GM23248 (cell line): ENCODE measurements at regions not wholly inside any gene's neighbourhood (a gene's known extent, or its start where the extent isn't known, plus 50 kb on each side); places are given as distances from the start of the nearest gene placed in this dataset.

Experiments
- DNase-seq: peaks from one replicate; pipeline ENCODE4 v3.0.0-alpha.2; 2015
- H2AFZ ChIP-seq: fragments of 200-600 bp; sonication (generic); 2 replicates; pipeline ENCODE4 v1.6.1; 2016; ENCODE audit warnings: antibody characterized with exemption
- H3F3A ChIP-seq: fragments of 200-600 bp; sonication (generic); 2 replicates; pipeline ENCODE4 v1.6.1; 2016; ENCODE audit warnings: mild to moderate bottlenecking, antibody characterized with exemption, mixed run types; ENCODE audit not compliant: insufficient read depth
- H3K27ac ChIP-seq: fragments of 200-600 bp; sonication (generic); 2 replicates; pipeline ENCODE4 v1.5.1; 2016; ENCODE audit warnings: mild to moderate bottlenecking
- H3K27me3 ChIP-seq: fragments of 200-600 bp; sonication (generic); replicated peaks from 2 replicates; pipeline ENCODE4 v1.6.1; 2016; ENCODE audit warnings: mild to moderate bottlenecking; ENCODE audit not compliant: insufficient read depth
- H3K36me3 ChIP-seq: fragments of 200-600 bp; sonication (generic); 2 replicates; pipeline ENCODE4 v1.6.1; 2016; ENCODE audit warnings: low read depth, mild to moderate bottlenecking
- H3K4me1 ChIP-seq: fragments of 200-600 bp; sonication (generic); 2 replicates; pipeline ENCODE4 v1.6.1; 2016; ENCODE audit warnings: mild to moderate bottlenecking; ENCODE audit not compliant: insufficient read depth
- H3K4me2 ChIP-seq: fragments of 200-600 bp; sonication (generic); one replicate; pipeline ENCODE4 v1.6.1; 2016; ENCODE audit warnings: mild to moderate bottlenecking; ENCODE audit not compliant: unreplicated experiment
- H3K4me3 ChIP-seq: fragments of 200-600 bp; sonication (generic); 2 replicates; pipeline ENCODE4 v1.5.1; 2016; ENCODE audit warnings: mild to moderate bottlenecking
- H3K79me2 ChIP-seq: fragments of 200-600 bp; sonication (generic); 2 replicates; pipeline ENCODE4 v1.6.1; 2016; ENCODE audit warnings: mild to moderate bottlenecking; ENCODE audit not compliant: insufficient read depth
- H3K9ac ChIP-seq: fragments of 200-600 bp; sonication (generic); 2 replicates; pipeline ENCODE4 v1.6.1; 2016; ENCODE audit warnings: mild to moderate bottlenecking
- H3K9me2 ChIP-seq: fragments of 200-600 bp; sonication (generic); 2 replicates; pipeline ENCODE4 v1.6.1; 2016; ENCODE audit warnings: mixed run types, mild to moderate bottlenecking, moderate library complexity; ENCODE audit not compliant: insufficient read depth
- H3K9me3 ChIP-seq: fragments of 200-600 bp; sonication (generic); one replicate; pipeline ENCODE4 v1.6.1; 2017; ENCODE audit warnings: low read depth
- H4K20me1 ChIP-seq: fragments of 200-600 bp; sonication (generic); 2 replicates; pipeline ENCODE4 v1.6.0; 2016; ENCODE audit not compliant: insufficient read depth
- EZH2 ChIP-seq: fragments of 200-600 bp; sonication (generic); IDR thresholded peaks from 2 replicates; pipeline ENCODE4 v1.6.1; 2018; ENCODE audit warnings: antibody characterized with exemption, mild to moderate bottlenecking; ENCODE audit not compliant: insufficient read depth, poor library complexity, severe bottlenecking
- EZH2phosphoT487 ChIP-seq: fragments of 200-600 bp; sonication (generic); IDR thresholded peaks from 2 replicates; pipeline ENCODE4 v1.6.1; 2018; ENCODE audit warnings: antibody characterized with exemption, moderate library complexity, mild to moderate bottlenecking, low read depth; ENCODE audit not compliant: insufficient read depth
- WGBS, 2 experiments: methylation state at CpG; one replicate each; pipeline ENCODE4 v1.1.6; 2015 to 2017; ENCODE audit warnings: low lambda C conversion rate in 2 of 2, low coverage in 1 of 2; ENCODE audit errors: missing lambda C conversion rate in 2 of 2; 5-methylcytosine and 5-hydroxymethylcytosine counted together
- in situ Hi-C: fragments of 300-500 bp; cut with MboI; formaldehyde crosslinking; loops from 2 replicates; pipeline ENCODE4 v1.15.0; 2020

DNA sequence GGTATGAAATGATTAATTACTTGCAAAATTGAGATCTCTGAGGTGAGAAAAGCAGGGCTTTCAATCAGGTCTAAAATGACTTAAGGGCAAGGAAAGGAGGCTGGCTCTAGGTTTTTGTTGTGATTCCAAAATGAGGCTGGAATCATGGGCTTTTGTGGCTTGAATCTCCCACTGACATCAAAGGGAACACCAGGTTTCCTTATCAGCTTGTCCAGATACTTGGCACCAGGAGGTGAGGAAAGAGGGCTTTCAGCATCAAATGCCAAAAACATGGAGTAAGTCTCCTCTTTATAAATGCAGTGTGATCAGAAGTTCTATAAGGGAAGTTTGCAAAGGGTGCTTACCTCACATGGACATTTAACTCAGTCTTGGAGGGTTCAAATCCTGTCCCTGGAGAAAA, 402.3 kb downstream of the NDFIP2 start:
- TF ChIP-seq EZH2phosphoT487 (no peak), EZH2 (no peak)
- H3K27me3 ChIP-seq, result no peaks in the 10 kb centered on the region
- no peak for DNase-seq
- H3K9me2 ChIP-seq, result no peaks in the 10 kb centered on the region
- no peak overlapping the region for H3K27ac ChIP-seq
- no peak overlapping the region for H3K9ac ChIP-seq
- no peaks in the 10 kb centered on the region for H3K36me3 ChIP-seq
- no peaks in the 10 kb centered on the region for H3K79me2 ChIP-seq
- H3K4me1 ChIP-seq, result no peaks in the 10 kb centered on the region
- H3K4me3 ChIP-seq, result no peak overlapping the region
- no peaks in the 10 kb centered on the region for H3F3A ChIP-seq
- no peaks in the 10 kb centered on the region for H4K20me1 ChIP-seq
- in situ Hi-C loops, result no loop called here
- no peak overlapping the region for H2AFZ ChIP-seq
- H3K4me2 ChIP-seq, result no peak overlapping the region
- H3K9me3 ChIP-seq, result no peaks in the 10 kb centered on the region

DNA sequence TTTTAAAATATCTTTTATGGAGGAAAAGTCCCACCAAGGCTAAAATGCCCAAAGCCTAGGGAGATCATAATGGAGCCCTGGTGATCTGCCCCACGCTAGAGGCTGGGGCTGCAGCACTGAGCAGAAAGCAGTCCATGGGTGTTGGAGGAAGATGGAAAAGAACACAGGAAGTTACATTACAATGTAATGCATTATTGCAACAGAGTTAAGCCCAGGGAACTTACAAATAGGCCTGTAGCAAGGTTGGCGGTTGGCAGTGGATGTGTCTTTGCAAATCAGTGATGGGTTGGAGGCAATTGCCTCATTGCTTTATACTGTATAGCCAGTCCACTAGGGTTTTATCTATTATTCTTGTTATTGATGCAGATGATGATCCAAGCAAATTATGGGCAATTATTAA, 399.9 kb downstream of the NDFIP2 start:
- Histone ChIP-seq H3F3A (no peaks in the 10 kb centered on the region), H3K9ac (no peak overlapping the region), H3K27ac (no peak overlapping the region), H3K4me3 (no peak overlapping the region), H3K4me2 (no peak overlapping the region), H3K27me3 (no peaks in the 10 kb centered on the region), H3K4me1 (no peaks in the 10 kb centered on the region), H3K9me3 (no peaks in the 10 kb centered on the region), H3K79me2 (no peaks in the 10 kb centered on the region), H2AFZ (no peak overlapping the region), H3K36me3 (no peaks in the 10 kb centered on the region), H4K20me1 (no peaks in the 10 kb centered on the region), H3K9me2 (no peaks in the 10 kb centered on the region)
- TF ChIP-seq EZH2, result no peak
- no peak for TF ChIP-seq EZH2phosphoT487
- in situ Hi-C loops, result no loop called here
- no peak for DNase-seq
- 91% methylated on average over 2 of the region's 2 CpGs for WGBS, 2 experiments

DNA sequence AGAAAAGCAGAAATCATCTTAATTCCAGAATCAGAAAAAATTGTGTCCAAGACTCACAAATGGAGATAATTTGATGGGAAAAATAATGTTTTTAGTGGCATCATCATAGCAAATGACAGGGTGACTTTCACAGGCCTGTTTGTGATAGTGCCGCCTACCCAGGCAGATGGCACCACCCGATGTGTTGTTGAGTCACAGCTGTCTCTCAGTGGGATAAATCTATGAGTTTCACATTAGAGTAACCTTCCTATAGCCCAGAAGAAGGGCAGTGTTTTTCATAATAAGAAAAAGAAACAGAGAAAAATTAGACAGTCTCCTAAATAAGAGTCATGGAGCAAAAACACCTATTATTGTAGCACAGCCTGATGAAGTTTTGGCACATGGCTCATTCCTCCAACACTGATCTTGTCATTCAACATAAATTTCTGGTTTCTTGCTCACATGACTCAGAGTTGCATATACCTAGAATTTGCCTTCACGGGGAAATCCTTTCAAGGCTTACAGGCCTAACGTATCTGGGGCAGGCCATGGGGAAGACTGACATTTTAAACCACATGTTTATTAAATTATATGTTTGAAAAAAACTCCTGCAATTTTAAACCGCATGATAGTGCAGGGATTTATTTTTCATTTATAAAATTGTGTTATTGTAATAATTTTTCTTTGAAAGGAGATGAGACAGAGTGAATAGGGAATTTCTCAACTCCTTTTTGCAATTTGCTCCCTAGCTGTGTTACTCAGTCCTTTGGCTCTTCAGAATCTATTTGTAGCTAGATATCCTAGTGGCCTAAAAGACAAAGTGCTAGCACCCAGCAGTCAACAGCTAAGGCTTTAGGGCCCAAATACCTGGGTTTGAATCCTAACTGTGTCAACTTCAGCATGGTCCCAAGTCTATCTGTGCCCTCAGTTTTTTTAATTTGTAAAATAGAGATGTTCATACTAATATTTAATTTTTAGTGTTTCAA, 393.7 kb downstream of the NDFIP2 start:
- in situ Hi-C loops, result no loop called here
- Histone ChIP-seq H3K9ac (no peak overlapping the region), H3K4me1 (peaks cover 24% of the 10 kb centered on the region), H3K9me2 (no peaks in the 10 kb centered on the region), H3K79me2 (no peaks in the 10 kb centered on the region), H3K4me3 (no peak overlapping the region), H3K36me3 (no peaks in the 10 kb centered on the region), H3F3A (peaks cover 15% of the 10 kb centered on the region), H4K20me1 (no peaks in the 10 kb centered on the region), H3K27ac (0 out of 2 replicates have a peak overlapping the region, but pooled peaks have one; percentile 8), H3K27me3 (no peaks in the 10 kb centered on the region), H3K4me2 (no peak overlapping the region), H2AFZ (peak overlapping the region; percentile 12; the same call in 1 of the 2 replicates), H3K9me3 (no peaks in the 10 kb centered on the region)
- 59 to 68% methylated on average over 5 of the region's 5 CpGs for WGBS, 2 experiments
- TF ChIP-seq EZH2 (no peak), EZH2phosphoT487 (no peak)
- peak; percentile 41 for DNase-seq

DNA sequence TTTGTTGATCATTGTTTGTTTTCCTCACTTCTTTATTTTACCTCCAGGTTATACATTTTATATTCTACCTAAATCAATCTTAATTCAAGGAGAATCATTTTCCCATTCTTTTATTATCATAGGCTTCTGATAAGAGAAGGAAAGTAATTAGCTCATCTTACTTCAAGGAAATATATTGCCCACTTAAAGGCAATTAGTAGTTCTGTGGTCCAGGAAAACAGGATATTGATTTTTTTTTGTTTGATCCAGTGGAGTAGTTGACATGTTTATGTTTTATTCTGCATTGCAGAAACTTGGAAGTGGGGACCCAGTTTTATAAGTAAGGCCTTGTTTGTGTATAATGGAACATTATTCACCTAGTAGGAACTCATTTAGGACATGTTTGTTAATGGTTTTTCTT, 390.6 kb downstream of the NDFIP2 start:
- Histone ChIP-seq H3K4me3 (no peak overlapping the region), H4K20me1 (no peaks in the 10 kb centered on the region), H3K36me3 (no peaks in the 10 kb centered on the region), H3K27ac (no peak overlapping the region), H3K4me2 (no peak overlapping the region), H3K9me2 (no peaks in the 10 kb centered on the region), H3F3A (peaks cover 15% of the 10 kb centered on the region), H2AFZ (no peak overlapping the region), H3K27me3 (no peaks in the 10 kb centered on the region), H3K4me1 (peaks cover 32% of the 10 kb centered on the region), H3K9me3 (no peaks in the 10 kb centered on the region), H3K9ac (no peak overlapping the region), H3K79me2 (no peaks in the 10 kb centered on the region)
- in situ Hi-C loops, result no loop called here
- DNase-seq, result no peak
- TF ChIP-seq EZH2, result no peak
- no peak for TF ChIP-seq EZH2phosphoT487

DNA sequence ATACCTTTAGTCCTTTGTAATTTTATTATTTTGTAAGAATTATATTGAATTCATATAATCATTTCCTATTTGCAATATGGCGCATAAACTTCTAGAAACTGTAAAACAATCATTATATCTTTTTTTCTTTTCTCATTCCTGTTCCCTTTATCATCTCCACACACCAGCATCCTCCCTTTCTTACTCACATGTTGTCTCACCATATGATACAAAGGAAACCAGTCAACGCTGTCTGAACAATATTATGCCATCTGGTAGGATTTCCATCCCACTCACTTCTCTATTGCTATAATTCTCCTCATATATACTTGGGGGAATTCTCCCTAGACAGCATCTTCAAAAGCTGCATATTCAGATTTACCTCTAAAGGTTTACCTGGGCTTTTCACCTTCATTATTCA, 389.8 kb downstream of the NDFIP2 start:
- Histone ChIP-seq H3F3A (peaks cover 15% of the 10 kb centered on the region), H3K4me3 (no peak overlapping the region), H2AFZ (peak overlapping the region; percentile 29; the same call in 1 of the 2 replicates), H3K9me3 (no peaks in the 10 kb centered on the region), H3K4me1 (peaks cover 32% of the 10 kb centered on the region), H3K9ac (no peak overlapping the region), H3K9me2 (no peaks in the 10 kb centered on the region), H3K79me2 (no peaks in the 10 kb centered on the region), H3K36me3 (no peaks in the 10 kb centered on the region), H3K27me3 (no peaks in the 10 kb centered on the region), H4K20me1 (no peaks in the 10 kb centered on the region), H3K27ac (peak overlapping the region; percentile 17; the same call in 1 of the 2 replicates), H3K4me2 (no peak overlapping the region)
- WGBS, 2 experiments, result 58 to 62% methylated on average over 2 of the region's 2 CpGs
- in situ Hi-C loops, result no loop called here
- no peak for TF ChIP-seq EZH2
- TF ChIP-seq EZH2phosphoT487, result no peak
- DNase-seq, result peak; percentile 68
